HG03139 (cell line): ENCODE measurements at regions not wholly inside any gene's neighbourhood (a gene's known extent, or its start where the extent isn't known, plus 50 kb on each side); places are given as distances from the start of the nearest gene placed in this dataset.

Source experiments
- ATAC-seq: cut with Tn5 transposase; IDR thresholded peaks from one replicate; pipeline ENCODE4 v1.9.1; 2021; ENCODE audit not compliant: unreplicated experiment

- ATAC-seq, result no peak
Measured at GRCh38 chr3:132187746-132188145, 129.5 kb upstream of the ACP3 start.

GRCh38 chr3:132189601-132190000 is 127.6 kb upstream of the ACP3 start:
- ATAC-seq, result no peak

- no peak for ATAC-seq
Measured at GRCh38 chr3:132196113-132196512, 121.1 kb upstream of the ACP3 start.

- ATAC-seq, result no peak
Measured at GRCh38 chr3:132198516-132198915, 118.7 kb upstream of the ACP3 start.

- no peak for ATAC-seq
Measured at GRCh38 chr3:132199451-132199850, 117.8 kb upstream of the ACP3 start.

GRCh38 chr3:132202586-132202985 is 114.6 kb upstream of the ACP3 start:
- ATAC-seq, result no peak

GRCh38 chr3:132203889-132204596 is 113.2 kb upstream of the ACP3 start:
- ATAC-seq, result no peak

- ATAC-seq, result no peak
Measured at GRCh38 chr3:132205609-132206008, 111.6 kb upstream of the ACP3 start.

- no peak for ATAC-seq
Measured at GRCh38 chr3:132209855-132210254, 107.4 kb upstream of the ACP3 start.

GRCh38 chr3:132210476-132211346 is 106.5 kb upstream of the ACP3 start:
- ATAC-seq, result no peak

- no peak for ATAC-seq
Measured at GRCh38 chr3:132211896-132212295, 105.3 kb upstream of the ACP3 start.

- ATAC-seq, result no peak
Measured at GRCh38 chr3:132218817-132219755, 98.1 kb upstream of the ACP3 start.

GRCh38 chr3:132220986-132221385 is 96.2 kb upstream of the ACP3 start:
- ATAC-seq, result no peak

GRCh38 chr3:132222868-132223538 is 94.2 kb upstream of the ACP3 start:
- no peak for ATAC-seq

- ATAC-seq, result no peak
Measured at GRCh38 chr3:132225664-132226063, 91.5 kb upstream of the ACP3 start.

- no peak for ATAC-seq
Measured at GRCh38 chr3:132228923-132229322, 88.3 kb upstream of the ACP3 start.

GRCh38 chr3:132229641-132230040 is 87.6 kb upstream of the ACP3 start:
- no peak for ATAC-seq

GRCh38 chr3:132230156-132231000 is 86.8 kb upstream of the ACP3 start:
- ATAC-seq, result no peak

GRCh38 chr3:132231633-132232032 is 85.6 kb upstream of the ACP3 start:
- ATAC-seq, result no peak
